Choroid plexus epithelial cell (primary cell): ENCODE measurements at regions not wholly inside any gene's neighbourhood (a gene's known extent, or its start where the extent isn't known, plus 50 kb on each side); places are given as distances from the start of the nearest gene placed in this dataset.

Experiments
- DNase-seq: peaks from one replicate; pipeline ENCODE4 v3.0.0-alpha.2; 2010; ENCODE audit warnings: low read depth
- H3K4me3 ChIP-seq: 2 replicates; pipeline ENCODE4 v1.5.1; 2011; ENCODE audit warnings: low read depth, mild to moderate bottlenecking, control low read depth, low read length, moderate library complexity
- TF ChIP-seq, protein P1 (sequence below): conservative IDR thresholded peaks from 2 replicates; pipeline ENCODE4 v1.5.1; 2011; ENCODE audit warnings: low read depth, mild to moderate bottlenecking, control low read depth, inconsistent platforms, low read length, moderate library complexity

DNA sequence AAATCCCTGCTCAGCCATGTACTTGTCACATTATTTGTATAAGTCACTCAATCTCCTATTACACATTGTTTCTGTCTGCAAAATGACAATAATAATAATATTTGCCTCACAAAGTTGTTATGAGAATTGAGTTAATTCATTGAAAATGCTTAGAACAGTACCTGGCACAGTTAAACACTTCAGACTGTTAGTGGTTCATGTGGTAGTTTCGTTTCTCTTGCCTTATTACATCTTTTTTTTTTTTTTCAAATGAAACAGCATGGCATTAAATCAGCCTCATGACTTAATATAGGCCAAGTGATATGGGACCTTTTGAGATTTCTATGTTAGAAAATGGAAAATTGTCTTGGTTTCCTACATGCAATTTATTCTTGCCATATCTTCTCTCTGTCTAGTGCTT lies 71.0 kb upstream of the CRY1 start:
- DNase-seq, result no peak
- H3K4me3 ChIP-seq, result no peak overlapping the region
- TF ChIP-seq, protein P1, sequence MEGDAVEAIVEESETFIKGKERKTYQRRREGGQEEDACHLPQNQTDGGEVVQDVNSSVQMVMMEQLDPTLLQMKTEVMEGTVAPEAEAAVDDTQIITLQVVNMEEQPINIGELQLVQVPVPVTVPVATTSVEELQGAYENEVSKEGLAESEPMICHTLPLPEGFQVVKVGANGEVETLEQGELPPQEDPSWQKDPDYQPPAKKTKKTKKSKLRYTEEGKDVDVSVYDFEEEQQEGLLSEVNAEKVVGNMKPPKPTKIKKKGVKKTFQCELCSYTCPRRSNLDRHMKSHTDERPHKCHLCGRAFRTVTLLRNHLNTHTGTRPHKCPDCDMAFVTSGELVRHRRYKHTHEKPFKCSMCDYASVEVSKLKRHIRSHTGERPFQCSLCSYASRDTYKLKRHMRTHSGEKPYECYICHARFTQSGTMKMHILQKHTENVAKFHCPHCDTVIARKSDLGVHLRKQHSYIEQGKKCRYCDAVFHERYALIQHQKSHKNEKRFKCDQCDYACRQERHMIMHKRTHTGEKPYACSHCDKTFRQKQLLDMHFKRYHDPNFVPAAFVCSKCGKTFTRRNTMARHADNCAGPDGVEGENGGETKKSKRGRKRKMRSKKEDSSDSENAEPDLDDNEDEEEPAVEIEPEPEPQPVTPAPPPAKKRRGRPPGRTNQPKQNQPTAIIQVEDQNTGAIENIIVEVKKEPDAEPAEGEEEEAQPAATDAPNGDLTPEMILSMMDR, result no peak

DNA sequence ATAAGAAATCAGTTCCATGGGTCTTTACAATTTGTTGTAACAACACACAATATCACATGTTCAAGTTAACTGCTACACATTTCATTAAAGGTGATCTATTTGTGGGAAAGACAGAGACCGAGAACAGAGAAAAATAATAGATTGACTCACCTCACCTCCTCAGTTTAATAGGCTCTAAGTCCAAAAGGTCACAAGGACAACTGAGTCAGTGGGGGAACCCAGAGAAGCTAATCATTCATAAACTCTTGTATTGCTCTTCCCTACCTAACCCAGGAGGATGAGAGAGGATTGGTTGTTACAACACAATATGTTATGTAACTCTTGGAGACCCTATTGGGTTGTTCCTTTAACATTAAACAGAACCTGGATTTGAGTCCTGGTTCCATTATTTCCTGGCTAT lies 72.2 kb upstream of the CRY1 start:
- TF ChIP-seq, protein P1, result no peak
- no peak for DNase-seq
- no peak overlapping the region for H3K4me3 ChIP-seq

DNA sequence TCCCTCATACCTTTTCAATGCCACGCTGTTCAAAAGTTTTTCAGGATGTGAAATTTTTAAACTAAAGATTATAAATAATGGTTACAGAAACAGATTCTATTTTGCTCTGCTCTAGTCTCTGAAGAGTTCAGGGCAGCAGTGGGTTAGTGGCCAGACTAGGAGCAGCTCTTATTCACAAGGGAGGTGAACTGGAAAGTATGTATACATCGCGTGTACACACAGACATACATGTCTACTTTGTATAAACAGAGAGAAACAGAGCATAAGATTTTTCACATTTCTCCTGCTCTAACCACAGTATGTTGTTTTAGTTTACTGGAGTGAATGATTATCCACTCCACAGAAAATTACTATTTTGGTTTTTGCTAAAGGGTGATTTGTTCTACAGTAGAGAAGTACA lies 74.4 kb upstream of the CRY1 start:
- TF ChIP-seq, protein P1, result no peak
- no peak overlapping the region for H3K4me3 ChIP-seq
- DNase-seq, result no peak

DNA sequence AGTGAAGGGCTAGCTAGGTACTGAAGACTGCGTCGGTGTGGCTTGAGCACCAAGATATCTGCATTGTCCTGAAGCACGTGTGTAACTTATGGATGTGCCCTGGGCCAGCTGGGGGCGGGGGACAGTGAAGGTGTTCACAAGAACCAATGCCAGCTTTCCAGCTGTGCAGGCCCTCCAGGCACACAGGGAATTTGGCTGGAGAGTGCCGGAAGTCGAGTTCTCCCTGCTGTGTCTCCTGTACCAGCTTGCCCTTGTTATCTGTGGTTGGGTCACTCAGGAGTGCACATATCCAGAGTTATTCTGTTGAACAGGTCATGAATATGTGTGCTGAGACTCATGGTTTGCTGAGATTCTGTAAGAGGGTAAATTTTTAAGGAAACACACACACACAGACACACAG lies 75.9 kb upstream of the CRY1 start:
- no peak for DNase-seq
- H3K4me3 ChIP-seq, result no peak overlapping the region
- TF ChIP-seq, protein P1, result no peak

DNA sequence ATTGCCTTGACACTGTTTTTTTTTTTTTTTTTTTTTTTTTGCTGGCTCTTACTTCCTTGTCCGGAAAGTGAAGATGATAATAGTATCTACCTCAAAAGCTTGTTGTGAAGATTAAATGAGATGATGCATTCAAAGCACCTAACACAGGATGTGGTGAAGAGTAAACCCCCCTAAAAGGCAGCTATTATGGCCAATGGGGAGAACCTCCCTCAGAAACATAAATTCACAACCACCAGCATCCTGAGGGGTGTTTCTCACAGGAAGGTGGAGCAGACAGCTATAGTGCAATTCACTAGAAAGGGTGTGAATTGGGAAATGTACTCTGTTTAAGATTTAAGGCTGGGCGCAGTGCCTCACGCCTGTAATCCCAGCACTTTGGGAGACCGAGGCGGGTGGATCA lies 85.4 kb upstream of the CRY1 start:
- H3K4me3 ChIP-seq, result no peak overlapping the region
- no peak for DNase-seq
- TF ChIP-seq, protein P1, result no peak

DNA sequence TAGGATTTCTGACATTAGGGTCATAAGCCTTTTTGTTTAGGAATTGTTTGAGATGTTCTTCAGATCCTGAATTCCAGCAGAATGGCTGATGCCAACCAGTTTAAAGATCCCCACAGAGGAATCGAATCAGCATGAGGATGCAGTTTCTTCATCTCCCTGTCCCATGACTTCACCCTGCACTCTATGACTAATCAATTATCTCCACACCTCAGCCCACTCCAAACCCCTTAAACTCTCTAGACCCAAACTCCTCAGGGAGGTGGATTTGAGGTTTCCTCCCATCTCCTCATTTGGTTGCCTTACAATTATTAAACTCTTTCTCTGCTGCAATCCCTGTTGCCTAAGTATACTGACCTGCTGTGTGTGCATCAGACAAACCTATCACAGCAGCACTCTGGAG lies 86.5 kb upstream of the CRY1 start:
- no peak for DNase-seq
- TF ChIP-seq, protein P1, result no peak
- no peak overlapping the region for H3K4me3 ChIP-seq

DNA sequence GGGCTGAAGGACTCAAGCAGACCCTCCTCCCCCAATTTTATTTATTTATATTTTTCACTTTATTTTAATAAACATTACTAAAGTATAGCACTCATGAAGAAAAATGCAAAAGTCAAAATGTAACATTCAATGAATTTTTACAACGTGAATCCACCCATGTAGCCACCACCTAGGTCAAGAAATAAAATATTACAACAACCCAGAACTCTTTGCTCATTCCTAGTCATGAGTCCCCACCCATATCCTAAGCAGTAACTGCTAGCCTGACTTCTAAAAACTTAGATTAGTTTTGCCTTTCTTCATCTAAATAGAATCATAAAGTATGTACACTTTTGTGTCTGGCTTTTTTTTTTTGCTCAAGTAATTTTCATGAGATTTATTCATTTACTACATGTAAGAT lies 86.9 kb upstream of the CRY1 start:
- no peak overlapping the region for H3K4me3 ChIP-seq
- TF ChIP-seq, protein P1, result no peak

More for the DNA sequence above, 86.9 kb upstream of the CRY1 start:
- no peak for DNase-seq
